Epidermal melanocyte (primary cell): ENCODE measurements at regions not wholly inside any gene's neighbourhood (a gene's known extent, or its start where the extent isn't known, plus 50 kb on each side); places are given as distances from the start of the nearest gene placed in this dataset.
"Not testable (repeated sequence)": the region's sequence is repeated elsewhere in the genome, so short reads cannot be mapped to it uniquely, and the experiment has no call there.

Experiments
- DNase-seq: peaks from one replicate; pipeline ENCODE4 v3.0.0; 2011; ENCODE audit warnings: low spot score; ENCODE audit not compliant: insufficient read length

- no peak for DNase-seq
Measured at GRCh38 chr10:32217216-32217615, 129.7 kb downstream of the EPC1 start.

- not testable (repeated sequence) for DNase-seq
Measured at GRCh38 chr10:32213838-32214237, 133.1 kb downstream of the EPC1 start.

GRCh38 chr10:32211046-32211363 is 136.0 kb downstream of the EPC1 start:
- no peak for DNase-seq

- no peak for DNase-seq
Measured at GRCh38 chr10:32210306-32211045, 136.5 kb downstream of the EPC1 start.

- DNase-seq = not testable (repeated sequence)
Measured at GRCh38 chr10:32208005-32208404, 139.0 kb downstream of the EPC1 start.

- DNase-seq = no peak
Measured at GRCh38 chr10:32207544-32207943, 139.4 kb downstream of the EPC1 start.

GRCh38 chr10:32205670-32206069 is 141.3 kb downstream of the EPC1 start:
- no peak for DNase-seq

- DNase-seq = no peak
Measured at GRCh38 chr10:32204606-32205005, 142.4 kb downstream of the EPC1 start.

- no peak for DNase-seq
Measured at GRCh38 chr10:32199714-32200394, 143.6 kb upstream of the KIF5B start.

GRCh38 chr10:32197423-32197822 is 141.2 kb upstream of the KIF5B start:
- DNase-seq = no peak

GRCh38 chr10:32190890-32191491 is 134.8 kb upstream of the KIF5B start:
- DNase-seq = peak; percentile 42

- DNase-seq = no peak
Measured at GRCh38 chr10:32189400-32190084, 133.3 kb upstream of the KIF5B start.

- DNase-seq = not testable (repeated sequence)
Measured at GRCh38 chr10:32188601-32189000, 132.4 kb upstream of the KIF5B start.

- DNase-seq = no peak
Measured at GRCh38 chr10:32187686-32188085, 131.5 kb upstream of the KIF5B start.

- not testable (repeated sequence) for DNase-seq
Measured at GRCh38 chr10:32183652-32184051, 127.4 kb upstream of the KIF5B start.

- no peak for DNase-seq
Measured at GRCh38 chr10:32182476-32182875, 126.3 kb upstream of the KIF5B start.

- no peak for DNase-seq
Measured at GRCh38 chr10:32180390-32181280, 124.4 kb upstream of the KIF5B start.

GRCh38 chr10:32179836-32180235 is 123.6 kb upstream of the KIF5B start:
- DNase-seq = no peak

GRCh38 chr10:32177594-32177993 is 121.4 kb upstream of the KIF5B start:
- DNase-seq = not testable (repeated sequence)

GRCh38 chr10:32175629-32176028 is 119.4 kb upstream of the KIF5B start:
- no peak for DNase-seq

GRCh38 chr10:32174349-32174893 is 118.2 kb upstream of the KIF5B start:
- no peak for DNase-seq
